ENCODE measurements at regions not wholly inside any gene's neighbourhood (a gene's known extent, or its start where the extent isn't known, plus 50 kb on each side); places are given as distances from the start of the nearest gene placed in this dataset.

DNA sequence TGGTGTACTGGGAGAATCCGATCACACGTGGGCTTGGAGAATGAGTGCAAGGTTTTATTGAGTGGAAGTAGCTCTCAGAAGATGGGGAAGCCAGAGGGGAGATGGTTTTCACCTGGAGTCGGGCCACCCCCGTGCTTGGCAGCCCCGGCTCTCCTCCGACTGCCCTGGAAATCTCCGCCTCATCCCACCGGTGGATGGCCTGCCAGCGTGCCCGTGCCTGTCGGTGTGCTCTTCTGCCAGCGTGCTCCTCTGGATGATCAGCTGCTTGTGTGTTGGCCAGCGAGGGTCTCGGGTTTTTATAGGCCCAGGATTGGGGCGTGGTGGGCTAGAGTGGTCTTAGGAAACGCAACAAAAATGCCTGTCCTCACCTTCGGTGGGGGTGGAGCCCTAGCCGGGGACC, 368.0 kb downstream of the FAT4 start:
- TF ChIP-seq, protein P1, sequence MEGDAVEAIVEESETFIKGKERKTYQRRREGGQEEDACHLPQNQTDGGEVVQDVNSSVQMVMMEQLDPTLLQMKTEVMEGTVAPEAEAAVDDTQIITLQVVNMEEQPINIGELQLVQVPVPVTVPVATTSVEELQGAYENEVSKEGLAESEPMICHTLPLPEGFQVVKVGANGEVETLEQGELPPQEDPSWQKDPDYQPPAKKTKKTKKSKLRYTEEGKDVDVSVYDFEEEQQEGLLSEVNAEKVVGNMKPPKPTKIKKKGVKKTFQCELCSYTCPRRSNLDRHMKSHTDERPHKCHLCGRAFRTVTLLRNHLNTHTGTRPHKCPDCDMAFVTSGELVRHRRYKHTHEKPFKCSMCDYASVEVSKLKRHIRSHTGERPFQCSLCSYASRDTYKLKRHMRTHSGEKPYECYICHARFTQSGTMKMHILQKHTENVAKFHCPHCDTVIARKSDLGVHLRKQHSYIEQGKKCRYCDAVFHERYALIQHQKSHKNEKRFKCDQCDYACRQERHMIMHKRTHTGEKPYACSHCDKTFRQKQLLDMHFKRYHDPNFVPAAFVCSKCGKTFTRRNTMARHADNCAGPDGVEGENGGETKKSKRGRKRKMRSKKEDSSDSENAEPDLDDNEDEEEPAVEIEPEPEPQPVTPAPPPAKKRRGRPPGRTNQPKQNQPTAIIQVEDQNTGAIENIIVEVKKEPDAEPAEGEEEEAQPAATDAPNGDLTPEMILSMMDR (IDR thresholded peaks at IDR 0.05; ENCODE audit: low read depth, low read length) = no peak
- no peak for TF ChIP-seq EZH2phosphoT487 (IDR thresholded peaks at IDR 0.05; ENCODE audit: low read depth)
